GM19395 (cell line): ENCODE measurements at regions not wholly inside any gene's neighbourhood (a gene's known extent, or its start where the extent isn't known, plus 50 kb on each side); places are given as distances from the start of the nearest gene placed in this dataset.
"Not testable (repeated sequence)": the region's sequence is repeated elsewhere in the genome, so short reads cannot be mapped to it uniquely, and the experiment has no call there.

ENCODE experiments used
- ATAC-seq: cut with Tn5 transposase; IDR thresholded peaks from one replicate; pipeline ENCODE4 v1.9.1; 2021; ENCODE audit warnings: mild to moderate bottlenecking, moderate library complexity; ENCODE audit not compliant: unreplicated experiment

- ATAC-seq = no peak
These were observed 51.4 kb upstream of the RGL1 start for GRCh38 chr1:183753464-183753891.

GRCh38 chr1:183744132-183744913 is 60.6 kb upstream of the RGL1 start:
- ATAC-seq = no peak

- ATAC-seq = no peak
These were observed 62.6 kb upstream of the RGL1 start for GRCh38 chr1:183742355-183742754.

- ATAC-seq = no peak
These were observed 65.1 kb upstream of the RGL1 start for GRCh38 chr1:183739741-183740271.

- no peak for ATAC-seq
These were observed 65.8 kb upstream of the RGL1 start for GRCh38 chr1:183739082-183739481.

GRCh38 chr1:183737916-183738315 is 67.0 kb upstream of the RGL1 start:
- not testable (repeated sequence) for ATAC-seq

GRCh38 chr1:183736343-183736742 is 68.6 kb upstream of the RGL1 start:
- ATAC-seq = no peak

- no peak for ATAC-seq
These were observed 69.7 kb upstream of the RGL1 start for GRCh38 chr1:183735069-183735860.

GRCh38 chr1:183734543-183735036 is 70.3 kb upstream of the RGL1 start:
- ATAC-seq = no peak

GRCh38 chr1:183733715-183734114 is 71.2 kb upstream of the RGL1 start:
- ATAC-seq = no peak

GRCh38 chr1:183732236-183732880 is 72.6 kb upstream of the RGL1 start:
- ATAC-seq = no peak

GRCh38 chr1:183730886-183731573 is 73.9 kb upstream of the RGL1 start:
- peak; percentile 58 for ATAC-seq

- ATAC-seq = no peak
These were observed 74.7 kb upstream of the RGL1 start for GRCh38 chr1:183730107-183730724.

GRCh38 chr1:183726825-183727224 is 73.7 kb upstream of the APOBEC4 start:
- ATAC-seq = no peak

- ATAC-seq = no peak
These were observed 71.4 kb upstream of the APOBEC4 start for GRCh38 chr1:183724350-183725042.

- no peak for ATAC-seq
These were observed 70.5 kb upstream of the APOBEC4 start for GRCh38 chr1:183723571-183723970.

- ATAC-seq = no peak
These were observed 67.9 kb upstream of the APOBEC4 start for GRCh38 chr1:183721041-183721440.

GRCh38 chr1:183720028-183720427 is 66.9 kb upstream of the APOBEC4 start:
- no peak for ATAC-seq

- no peak for ATAC-seq
These were observed 66.2 kb upstream of the APOBEC4 start for GRCh38 chr1:183719289-183719688.

GRCh38 chr1:183716286-183716685 is 63.2 kb upstream of the APOBEC4 start:
- no peak for ATAC-seq
